Trophoblast cell (in vitro differentiated cells and primary cell): ENCODE measurements at regions not wholly inside any gene's neighbourhood (a gene's known extent, or its start where the extent isn't known, plus 50 kb on each side); places are given as distances from the start of the nearest gene placed in this dataset.

Source experiments
- DNase-seq, 2 donors: peaks; one replicate each; pipeline ENCODE4 v3.0.0-alpha.2; 2016
- H2AFZ ChIP-seq: 2 replicates; pipeline ENCODE4 v1.6.1; 2013; ENCODE audit warnings: low read length, moderate library complexity, mild to moderate bottlenecking; ENCODE audit not compliant: insufficient read depth, poor library complexity
- H2AK5ac ChIP-seq: 2 replicates; pipeline ENCODE4 v1.6.1; 2013; ENCODE audit warnings: mild to moderate bottlenecking, low read length
- H2BK120ac ChIP-seq: 2 replicates; pipeline ENCODE4 v1.6.1; 2013; ENCODE audit warnings: low read length, mild to moderate bottlenecking, moderate library complexity; ENCODE audit not compliant: insufficient read depth, poor library complexity
- H2BK12ac ChIP-seq: 2 replicates; pipeline ENCODE4 v1.6.1; 2013; ENCODE audit warnings: mild to moderate bottlenecking, low read length, moderate library complexity
- H2BK5ac ChIP-seq: 2 replicates; pipeline ENCODE4 v1.6.1; 2013; ENCODE audit warnings: low read length, low read depth, moderate library complexity, mild to moderate bottlenecking; ENCODE audit not compliant: poor library complexity
- H3K14ac ChIP-seq: 2 replicates; pipeline ENCODE4 v1.6.1; 2013; ENCODE audit warnings: mild to moderate bottlenecking, low read length
- H3K18ac ChIP-seq: 2 replicates; pipeline ENCODE4 v1.6.1; 2013; ENCODE audit warnings: mild to moderate bottlenecking, low read length
- H3K23ac ChIP-seq: 2 replicates; pipeline ENCODE4 v1.6.1; 2013; ENCODE audit warnings: low read length
- H3K27ac ChIP-seq: 2 replicates; pipeline ENCODE4 v1.5.1; 2013; ENCODE audit warnings: low read depth, mild to moderate bottlenecking, inconsistent platforms, low read length, moderate library complexity
- H3K27me3 ChIP-seq: 2 replicates; pipeline ENCODE4 v1.6.1; 2013; ENCODE audit warnings: inconsistent platforms, mild to moderate bottlenecking, low read length, moderate library complexity; ENCODE audit not compliant: insufficient read depth
- H3K36me3 ChIP-seq, 2 experiments: 1 replicate in 1 of 2; 2 replicates in 1 of 2; pipeline ENCODE4 v1.6.1; 2013; ENCODE audit warnings: low read length in 2 of 2, mild to moderate bottlenecking in 2 of 2, moderate library complexity in 1 of 2; ENCODE audit not compliant: insufficient read depth in 2 of 2, control insufficient read depth in 1 of 2
- H3K4ac ChIP-seq: 2 replicates; pipeline ENCODE4 v1.6.1; 2013; ENCODE audit warnings: low read depth, mild to moderate bottlenecking, low read length, moderate library complexity
- H3K4me1 ChIP-seq, 2 experiments: 1 replicate in 1 of 2; 2 replicates in 1 of 2; pipeline ENCODE4 v1.6.1; 2013; ENCODE audit warnings: low read length in 2 of 2, mild to moderate bottlenecking in 2 of 2, moderate library complexity in 1 of 2; ENCODE audit not compliant: insufficient read depth in 2 of 2, control insufficient read depth in 1 of 2
- H3K4me2 ChIP-seq: 2 replicates; pipeline ENCODE4 v1.6.1; 2013; ENCODE audit warnings: inconsistent platforms, mild to moderate bottlenecking, low read length, moderate library complexity
- H3K4me3 ChIP-seq: 2 replicates; pipeline ENCODE4 v1.5.1; 2013; ENCODE audit warnings: mild to moderate bottlenecking, low read depth, low read length, inconsistent platforms
- H3K79me1 ChIP-seq: one replicate; pipeline ENCODE4 v1.6.1; 2013; ENCODE audit warnings: low read length
- H3K79me2 ChIP-seq: 2 replicates; pipeline ENCODE4 v1.6.1; 2013; ENCODE audit warnings: low read length, mild to moderate bottlenecking; ENCODE audit not compliant: control insufficient read depth, insufficient read depth, poor library complexity
- H3K9ac ChIP-seq: 2 replicates; pipeline ENCODE4 v1.6.1; 2013; ENCODE audit warnings: mild to moderate bottlenecking, low read length
- H3K9me3 ChIP-seq: 2 replicates; pipeline ENCODE4 v1.6.1; 2013; ENCODE audit warnings: low read depth, mild to moderate bottlenecking, control low read depth, inconsistent platforms, low read length; ENCODE audit not compliant: insufficient read depth
- H4K12ac ChIP-seq: 2 replicates; pipeline ENCODE4 v1.6.1; 2013; ENCODE audit warnings: low read depth, mild to moderate bottlenecking, low read length, moderate library complexity
- H4K8ac ChIP-seq: 2 replicates; pipeline ENCODE4 v1.6.1; 2013; ENCODE audit warnings: low read depth, mild to moderate bottlenecking, low read length, moderate library complexity
- H4K91ac ChIP-seq: one replicate; pipeline ENCODE4 v1.6.1; 2013; ENCODE audit warnings: low read depth, mild to moderate bottlenecking, low read length, moderate library complexity
- WGBS: extraction: QIAGEN DNeasy Blood & Tissue Kit; methylation state at CpG from one replicate; pipeline ENCODE4 v1.1.7; 2013; ENCODE audit warnings: missing lambda C conversion rate; ENCODE audit not compliant: insufficient read length, insufficient coverage; ENCODE audit errors: extremely low coverage; 5-methylcytosine and 5-hydroxymethylcytosine counted together

DNA sequence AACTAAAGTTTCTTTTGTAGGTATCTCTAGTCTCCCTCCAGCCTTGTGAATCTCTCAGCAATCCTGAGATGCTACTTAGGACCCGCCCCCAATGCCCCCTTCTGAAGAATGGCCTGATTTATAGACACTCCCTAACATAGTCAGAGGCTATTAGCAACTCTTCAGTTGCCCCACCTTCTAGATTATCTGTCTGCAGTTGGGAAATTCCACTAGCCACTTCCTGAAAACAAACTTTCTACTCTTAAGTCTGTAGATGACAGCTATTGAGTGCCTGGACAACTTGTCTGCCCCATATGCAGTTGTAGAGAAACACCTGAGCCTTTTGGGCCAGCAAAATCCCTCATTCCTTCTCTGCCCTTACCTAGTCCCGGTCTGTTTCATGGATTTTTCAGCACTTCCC, 188.2 kb upstream of the PREP start:
- no peaks in the 10 kb centered on the region for H3K36me3 ChIP-seq
- no peak overlapping the region for H3K4ac ChIP-seq
- H2AFZ ChIP-seq: no peak overlapping the region
- peaks cover 4% of the 10 kb centered on the region for H3K79me1 ChIP-seq
- H2BK120ac ChIP-seq: no peak overlapping the region
- H3K4me2 ChIP-seq: no peak overlapping the region
- H3K23ac ChIP-seq: no peak overlapping the region
- H2BK12ac ChIP-seq: no peak overlapping the region
- H3K18ac ChIP-seq: no peak overlapping the region
- no CpG with 5 or more reads among the region's 2 CpGs for WGBS
- H4K8ac ChIP-seq: no peak overlapping the region
- H3K27ac ChIP-seq: no peak overlapping the region
- no peaks in the 10 kb centered on the region for H3K9me3 ChIP-seq
- H4K12ac ChIP-seq: no peak overlapping the region
- no peak overlapping the region for H4K91ac ChIP-seq
- H3K9ac ChIP-seq: no peak overlapping the region
- no peaks in the 10 kb centered on the region for H3K79me2 ChIP-seq
- no peak overlapping the region for H2BK5ac ChIP-seq
- DNase-seq: no peak
- no peak overlapping the region for H3K14ac ChIP-seq
- no peak overlapping the region for H3K4me3 ChIP-seq
- peaks cover 0 to 8% of the 10 kb centered on the region in 2 experiments for H3K4me1 ChIP-seq
- no peaks in the 10 kb centered on the region for H3K27me3 ChIP-seq
- H2AK5ac ChIP-seq: no peak overlapping the region

GRCh38 chr6:105588123-105588710, 185.3 kb upstream of the PREP start:
- Histone ChIP-seq H3K4me3 (no peak overlapping the region), H2AK5ac (no peak overlapping the region), H3K14ac (no peak overlapping the region), H3K9ac (no peak overlapping the region), H3K23ac (no peak overlapping the region), H2BK5ac (no peak overlapping the region), H3K9me3 (no peaks in the 10 kb centered on the region), H3K36me3 (no peaks in the 10 kb centered on the region), H3K27me3 (no peaks in the 10 kb centered on the region), H2AFZ (no peak overlapping the region), H3K79me1 (peaks cover 1% of the 10 kb centered on the region), H4K91ac (no peak overlapping the region), H3K18ac (no peak overlapping the region), H2BK120ac (no peak overlapping the region), H3K4me1 (peaks cover 0 to 6% of the 10 kb centered on the region in 2 experiments), H3K79me2 (no peaks in the 10 kb centered on the region), H4K8ac (no peak overlapping the region), H3K27ac (no peak overlapping the region), H4K12ac (no peak overlapping the region), H3K4ac (no peak overlapping the region), H2BK12ac (no peak overlapping the region), H3K4me2 (no peak overlapping the region)
- no peak for DNase-seq
- no CpG with 5 or more reads among the region's 6 CpGs for WGBS

DNA sequence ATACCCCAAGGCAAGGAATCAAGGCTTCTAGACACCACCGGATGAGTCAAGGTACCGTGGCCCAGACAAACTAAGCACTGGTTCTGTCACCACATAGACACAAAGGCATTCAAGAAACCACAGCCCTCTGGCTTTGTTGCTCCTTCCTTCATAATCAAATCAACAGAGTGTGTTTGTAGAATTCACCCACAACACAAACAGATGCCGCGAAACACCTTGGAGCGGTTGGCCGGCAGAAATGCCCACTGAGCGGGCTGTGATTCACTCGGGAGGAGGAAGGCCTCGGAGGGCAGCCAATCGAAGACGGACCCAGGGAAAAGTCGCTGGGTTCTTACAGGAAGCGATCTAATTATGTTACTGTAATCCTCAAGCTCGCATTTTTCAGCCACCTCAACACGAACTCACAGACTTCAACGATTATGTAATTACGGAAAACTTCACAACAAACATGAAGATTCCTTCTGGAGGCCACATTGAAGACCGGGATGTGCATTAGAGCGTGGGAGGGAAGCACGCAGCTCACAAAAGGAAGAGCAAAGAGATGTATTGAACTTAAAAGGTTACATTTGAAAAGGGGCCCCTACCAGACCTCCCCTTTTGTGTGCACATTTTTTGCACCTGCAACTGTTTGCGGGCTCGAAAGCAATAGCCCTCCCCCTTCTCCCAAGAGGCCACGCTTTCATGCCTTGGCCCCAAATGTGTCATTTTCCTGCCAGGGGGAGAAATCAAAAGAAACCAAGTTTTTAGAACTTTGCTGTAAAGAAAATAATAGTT, 184.7 kb upstream of the PREP start:
- H3K4me1 ChIP-seq: peaks cover 0 to 6% of the 10 kb centered on the region in 2 experiments
- no peak overlapping the region for H2BK12ac ChIP-seq
- peaks cover 1% of the 10 kb centered on the region for H3K79me1 ChIP-seq
- H3K4me2 ChIP-seq: no peak overlapping the region
- H3K9me3 ChIP-seq: no peaks in the 10 kb centered on the region
- no peak overlapping the region for H3K9ac ChIP-seq
- H2BK5ac ChIP-seq: no peak overlapping the region
- H3K27me3 ChIP-seq: no peaks in the 10 kb centered on the region
- DNase-seq: peak; percentile 59 to 85
- H3K23ac ChIP-seq: no peak overlapping the region
- no peak overlapping the region for H2AFZ ChIP-seq
- peak overlapping the region; percentile 4 for H3K27ac ChIP-seq
- no peak overlapping the region for H2BK120ac ChIP-seq
- no peaks in the 10 kb centered on the region for H3K79me2 ChIP-seq
- no peaks in the 10 kb centered on the region for H3K36me3 ChIP-seq
- H2AK5ac ChIP-seq: no peak overlapping the region
- no peak overlapping the region for H3K18ac ChIP-seq
- H3K4ac ChIP-seq: no peak overlapping the region
- H4K91ac ChIP-seq: no peak overlapping the region
- no peak overlapping the region for H3K14ac ChIP-seq
- WGBS: no CpG with 5 or more reads among the region's 23 CpGs
- H4K12ac ChIP-seq: no peak overlapping the region
- H4K8ac ChIP-seq: no peak overlapping the region
- no peak overlapping the region for H3K4me3 ChIP-seq

DNA sequence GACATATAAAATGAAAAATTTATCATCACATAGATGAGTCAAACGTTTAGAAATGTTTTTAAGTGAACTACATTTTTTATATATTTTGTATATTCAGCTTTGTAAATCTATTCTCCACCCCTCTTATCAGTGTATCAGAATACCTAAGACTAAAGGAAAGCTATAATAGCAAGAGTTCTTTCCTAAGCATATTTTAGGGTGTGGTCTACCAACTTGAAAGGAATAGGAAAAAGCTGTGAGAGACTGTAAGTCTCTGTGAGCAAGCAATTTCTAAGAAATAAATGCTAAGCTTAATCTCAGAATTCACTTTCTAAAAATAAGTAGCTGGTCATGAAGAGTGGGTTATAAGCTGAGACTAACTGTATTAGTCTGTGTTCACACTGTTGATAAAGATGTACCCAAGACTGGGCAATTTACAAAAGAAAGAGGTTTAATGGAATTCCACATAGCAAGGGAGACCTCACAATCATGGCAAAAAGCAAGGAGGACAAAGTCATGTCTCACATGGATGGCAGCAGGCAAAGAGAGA, 175.4 kb upstream of the PREP start:
- Histone ChIP-seq H3K23ac (no peak overlapping the region), H3K27me3 (no peaks in the 10 kb centered on the region), H3K27ac (no peak overlapping the region), H3K9ac (no peak overlapping the region), H4K12ac (no peak overlapping the region), H3K36me3 (no peaks in the 10 kb centered on the region), H3K4me1 (no peaks in the 10 kb centered on the region), H4K91ac (no peak overlapping the region), H2AK5ac (no peak overlapping the region), H2BK120ac (no peak overlapping the region), H3K79me1 (no peaks in the 10 kb centered on the region), H2AFZ (no peak overlapping the region), H4K8ac (no peak overlapping the region), H3K4ac (no peak overlapping the region), H3K18ac (no peak overlapping the region), H3K79me2 (no peaks in the 10 kb centered on the region), H3K9me3 (no peaks in the 10 kb centered on the region), H2BK12ac (no peak overlapping the region), H3K4me3 (no peak overlapping the region), H3K14ac (no peak overlapping the region), H2BK5ac (no peak overlapping the region), H3K4me2 (no peak overlapping the region)
- DNase-seq: no peak
- no CpG with 5 or more reads among the region's 1 CpG for WGBS
